Osteocyte (in vitro differentiated cells): ENCODE measurements at regions not wholly inside any gene's neighbourhood (a gene's known extent, or its start where the extent isn't known, plus 50 kb on each side); places are given as distances from the start of the nearest gene placed in this dataset.
A peak's percentile ranks its signal among the peaks of the same experiment; 100 is the strongest.

Experiments used
- DNase-seq: peaks from one replicate; pipeline ENCODE4 v3.0.0; 2021; ENCODE audit warnings: mixed read lengths; ENCODE audit not compliant: unreplicated experiment; ENCODE audit errors: extremely low spot score
- H3K27ac Mint-ChIP-seq: one replicate; pipeline ENCODE4 v1.8.0; 2021; ENCODE audit warnings: mild to moderate bottlenecking, mixed read lengths; ENCODE audit not compliant: unreplicated experiment
- H3K27me3 Mint-ChIP-seq: one replicate; pipeline ENCODE4 v1.8.0; 2021; ENCODE audit warnings: mixed read lengths; ENCODE audit not compliant: unreplicated experiment
- H3K36me3 Mint-ChIP-seq: one replicate; pipeline ENCODE4 v1.8.0; 2021; ENCODE audit warnings: mixed read lengths; ENCODE audit not compliant: unreplicated experiment
- H3K4me1 Mint-ChIP-seq: one replicate; pipeline ENCODE4 v1.8.0; 2021; ENCODE audit warnings: mixed read lengths; ENCODE audit not compliant: unreplicated experiment
- H3K4me3 Mint-ChIP-seq: one replicate; pipeline ENCODE4 v1.8.0; 2021; ENCODE audit warnings: mild to moderate bottlenecking, moderate library complexity, mixed read lengths; ENCODE audit not compliant: unreplicated experiment
- H3K9me3 Mint-ChIP-seq: one replicate; pipeline ENCODE4 v1.8.0; 2021; ENCODE audit warnings: mixed read lengths; ENCODE audit not compliant: unreplicated experiment
- TF ChIP-seq, protein P1 (sequence below): fragments of 200-600 bp; sonication (generic); IDR thresholded peaks from 2 replicates; pipeline ENCODE4 v1.5.0; 2021; ENCODE audit warnings: antibody characterized with exemption, mild to moderate bottlenecking, moderate library complexity

DNA sequence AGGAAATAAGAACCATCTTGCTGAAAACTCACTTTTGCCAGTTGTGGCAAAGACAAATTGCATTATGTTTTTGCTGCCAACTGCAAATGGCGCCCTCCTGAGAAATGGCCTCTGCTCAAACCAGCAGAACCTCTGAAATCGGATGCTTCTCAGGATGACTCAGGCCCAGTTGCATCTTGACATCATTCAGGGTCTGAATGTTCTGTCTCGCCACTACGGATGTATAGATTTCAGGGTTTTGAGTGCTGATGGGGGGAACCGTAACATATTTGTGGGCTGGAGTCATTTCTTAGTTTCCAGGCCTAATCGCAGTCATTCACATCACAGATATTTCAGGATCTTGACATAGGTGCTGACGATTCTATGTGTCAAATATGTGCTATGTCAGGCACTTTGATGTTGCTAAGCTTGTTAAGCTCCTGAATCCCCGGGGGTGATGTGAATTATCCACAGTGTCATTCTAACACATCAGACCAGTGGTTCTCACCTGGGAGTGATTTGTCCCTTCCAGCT is 207.1 kb downstream of the NFATC2 start:
- no peaks in the 10 kb centered on the region for H3K36me3 Mint-ChIP-seq
- peaks cover 23% of the 10 kb centered on the region for H3K4me1 Mint-ChIP-seq
- peak overlapping the region; percentile 87 for H3K27ac Mint-ChIP-seq
- H3K27me3 Mint-ChIP-seq: no peaks in the 10 kb centered on the region
- no peak for DNase-seq
- TF ChIP-seq, protein P1, sequence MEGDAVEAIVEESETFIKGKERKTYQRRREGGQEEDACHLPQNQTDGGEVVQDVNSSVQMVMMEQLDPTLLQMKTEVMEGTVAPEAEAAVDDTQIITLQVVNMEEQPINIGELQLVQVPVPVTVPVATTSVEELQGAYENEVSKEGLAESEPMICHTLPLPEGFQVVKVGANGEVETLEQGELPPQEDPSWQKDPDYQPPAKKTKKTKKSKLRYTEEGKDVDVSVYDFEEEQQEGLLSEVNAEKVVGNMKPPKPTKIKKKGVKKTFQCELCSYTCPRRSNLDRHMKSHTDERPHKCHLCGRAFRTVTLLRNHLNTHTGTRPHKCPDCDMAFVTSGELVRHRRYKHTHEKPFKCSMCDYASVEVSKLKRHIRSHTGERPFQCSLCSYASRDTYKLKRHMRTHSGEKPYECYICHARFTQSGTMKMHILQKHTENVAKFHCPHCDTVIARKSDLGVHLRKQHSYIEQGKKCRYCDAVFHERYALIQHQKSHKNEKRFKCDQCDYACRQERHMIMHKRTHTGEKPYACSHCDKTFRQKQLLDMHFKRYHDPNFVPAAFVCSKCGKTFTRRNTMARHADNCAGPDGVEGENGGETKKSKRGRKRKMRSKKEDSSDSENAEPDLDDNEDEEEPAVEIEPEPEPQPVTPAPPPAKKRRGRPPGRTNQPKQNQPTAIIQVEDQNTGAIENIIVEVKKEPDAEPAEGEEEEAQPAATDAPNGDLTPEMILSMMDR: peak; percentile 14
- H3K9me3 Mint-ChIP-seq: no peaks in the 10 kb centered on the region
- H3K4me3 Mint-ChIP-seq: no peak overlapping the region

DNA sequence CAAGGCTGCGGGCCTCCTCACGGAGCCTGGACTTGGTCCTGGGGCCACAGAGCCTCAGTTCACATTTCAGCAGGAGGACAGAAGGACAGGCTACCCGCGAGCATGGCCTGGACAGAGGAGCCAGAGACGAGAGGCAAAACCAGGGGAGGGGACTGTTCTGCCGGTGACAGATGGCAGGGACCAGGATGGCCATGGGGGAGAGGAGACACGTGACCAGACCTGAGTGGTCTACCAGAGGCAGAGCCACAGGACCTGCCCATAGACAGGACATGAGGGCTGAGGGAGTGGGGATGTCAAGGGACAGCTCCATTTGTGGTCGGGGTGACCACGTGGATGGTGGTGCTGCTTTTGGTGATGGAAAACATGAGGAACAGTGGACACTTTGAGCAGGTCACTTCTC is 207.9 kb downstream of the NFATC2 start:
- TF ChIP-seq, protein P1: no peak
- Mint-ChIP-seq H3K4me1 (peaks cover 23% of the 10 kb centered on the region), H3K27ac (peak overlapping the region; percentile 87), H3K27me3 (no peaks in the 10 kb centered on the region), H3K9me3 (peaks cover 6% of the 10 kb centered on the region), H3K36me3 (no peaks in the 10 kb centered on the region), H3K4me3 (no peak overlapping the region)
- no peak for DNase-seq

DNA sequence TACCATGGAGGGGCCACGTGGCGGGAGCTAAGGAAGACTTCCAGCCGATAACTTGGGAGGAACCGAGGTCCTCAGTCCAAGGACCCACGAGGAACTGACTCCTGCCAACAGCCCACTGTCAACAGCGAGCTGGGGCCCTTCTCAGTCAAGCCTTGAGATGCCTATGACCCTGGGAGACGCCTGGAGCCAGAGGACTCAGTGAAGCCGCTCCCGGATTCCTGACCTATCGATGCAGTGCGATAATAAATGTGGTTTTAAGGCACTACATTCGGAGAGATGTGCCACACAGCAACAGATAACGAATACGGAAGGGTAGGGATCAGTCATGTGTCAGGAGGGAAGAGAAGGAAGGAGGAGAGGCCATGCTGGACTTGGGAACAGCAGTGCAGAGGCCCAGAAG is 208.5 kb downstream of the NFATC2 start:
- DNase-seq: no peak
- TF ChIP-seq, protein P1: no peak
- Mint-ChIP-seq H3K27me3 (no peaks in the 10 kb centered on the region), H3K9me3 (peaks cover 11% of the 10 kb centered on the region), H3K4me3 (no peak overlapping the region), H3K4me1 (peaks cover 23% of the 10 kb centered on the region), H3K36me3 (no peaks in the 10 kb centered on the region), H3K27ac (peak overlapping the region; percentile 87)

DNA sequence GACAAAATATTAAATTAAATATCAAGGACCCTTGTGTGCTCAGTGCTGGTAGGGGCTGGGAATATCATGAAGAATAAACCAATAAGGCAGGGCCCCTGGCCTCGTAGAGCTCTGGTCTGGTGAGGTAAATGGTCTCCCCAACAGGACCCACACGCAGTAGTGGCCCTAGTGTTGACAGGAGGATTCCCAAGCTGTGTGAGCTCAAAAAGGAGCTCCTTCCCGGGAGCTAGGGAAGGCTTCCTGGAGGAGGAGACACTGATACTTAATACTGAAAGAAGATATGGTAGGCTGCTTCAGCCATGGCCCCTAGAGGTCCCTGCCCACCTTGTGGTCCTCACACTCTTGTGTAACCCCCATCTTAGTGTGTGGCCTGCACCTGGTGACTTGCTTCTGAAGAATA is 209.1 kb downstream of the NFATC2 start:
- peaks cover 11% of the 10 kb centered on the region for H3K9me3 Mint-ChIP-seq
- H3K4me1 Mint-ChIP-seq: peaks cover 23% of the 10 kb centered on the region
- H3K27ac Mint-ChIP-seq: no peak overlapping the region
- H3K4me3 Mint-ChIP-seq: no peak overlapping the region
- TF ChIP-seq, protein P1: no peak
- H3K27me3 Mint-ChIP-seq: no peaks in the 10 kb centered on the region
- DNase-seq: no peak
- H3K36me3 Mint-ChIP-seq: no peaks in the 10 kb centered on the region

DNA sequence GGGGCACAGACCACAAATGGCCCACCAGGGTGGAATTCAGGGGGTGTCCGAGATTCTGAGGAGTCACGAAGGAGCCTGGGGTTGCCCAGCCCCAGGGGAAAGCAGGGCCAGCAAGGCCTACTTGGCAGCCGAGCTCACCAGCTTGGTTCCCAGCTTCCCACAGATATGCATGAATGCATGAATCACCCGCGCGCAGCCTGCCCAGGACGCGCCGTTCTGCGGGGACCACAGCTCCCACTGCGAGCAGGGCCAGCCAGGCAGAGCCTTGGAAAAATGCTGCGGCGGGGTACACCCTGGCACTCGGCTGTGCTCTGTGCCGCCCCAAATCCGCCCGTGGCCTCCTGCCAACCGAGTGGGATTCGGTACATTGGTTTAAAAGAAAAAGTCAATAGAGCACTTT is 211.0 kb downstream of the NFATC2 start:
- H3K4me1 Mint-ChIP-seq: peaks cover 36% of the 10 kb centered on the region
- TF ChIP-seq, protein P1: no peak
- DNase-seq: no peak
- H3K27me3 Mint-ChIP-seq: no peaks in the 10 kb centered on the region
- H3K36me3 Mint-ChIP-seq: no peaks in the 10 kb centered on the region
- H3K9me3 Mint-ChIP-seq: peaks cover 11% of the 10 kb centered on the region
- no peak overlapping the region for H3K4me3 Mint-ChIP-seq
- no peak overlapping the region for H3K27ac Mint-ChIP-seq
